Thyroid gland (tissue), 4 donors: ENCODE measurements at regions not wholly inside any gene's neighbourhood (a gene's known extent, or its start where the extent isn't known, plus 50 kb on each side); places are given as distances from the start of the nearest gene placed in this dataset.

Source experiments
- CTCF ChIP-seq, 6 experiments: fragments of 200-600 bp in 3 of 6; fragments of 450-650 bp in 3 of 6; sonication (generic) in 3 of 6; IDR thresholded peaks; one replicate each; pipeline ENCODE4 v1.5.1; 2016 to 2019; ENCODE audit warnings: antibody characterized with exemption in 6 of 6, mild to moderate bottlenecking in 2 of 6, inconsistent platforms in 1 of 6, moderate library complexity in 1 of 6
- POLR2A ChIP-seq, 2 donors: fragments of 450-650 bp; IDR thresholded peaks; one replicate each; pipeline ENCODE4 v1.6.1; 2017; ENCODE audit warnings: antibody characterized with exemption in 2 of 2, mild to moderate bottlenecking in 2 of 2, moderate library complexity in 1 of 2

GRCh38 chr19:29012457-29012856, 200.5 kb downstream of the UQCRFS1 start:
- no peak for TF ChIP-seq CTCF (IDR thresholded peaks at IDR 0.05)
- no peak for TF ChIP-seq POLR2A (IDR thresholded peaks at IDR 0.05)
